ENCODE measurements at regions not wholly inside any gene's neighbourhood (a gene's known extent, or its start where the extent isn't known, plus 50 kb on each side); places are given as distances from the start of the nearest gene placed in this dataset.

DNA sequence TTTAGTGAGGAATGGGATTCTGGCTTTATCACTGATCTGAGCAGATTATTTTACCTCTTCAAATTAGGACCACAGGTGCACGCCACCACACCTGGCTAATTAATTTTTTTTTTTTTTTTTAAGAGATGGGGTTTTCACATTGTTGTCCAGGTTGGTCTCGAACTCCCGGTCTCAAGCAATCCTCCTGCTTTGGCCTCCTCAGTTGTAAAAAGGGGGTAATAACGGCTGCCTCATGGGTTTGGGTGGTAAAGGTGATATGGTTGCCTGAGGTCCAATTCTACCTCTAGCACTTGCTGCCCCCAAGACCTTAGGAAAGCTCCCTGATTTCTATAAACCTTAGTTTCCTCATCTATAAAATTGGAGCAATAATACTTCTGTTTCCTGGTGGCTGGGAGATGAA is 130.7 kb upstream of the HS3ST2 start:
- H3K9ac ChIP-seq = no peak overlapping the region
- H3K4me3 ChIP-seq = no peak overlapping the region
- H3K27ac ChIP-seq = no peak overlapping the region; a peak in 1 of 22 replicates
- no peaks in the 10 kb centered on the region for H3K36me3 ChIP-seq
- H3K4me1 ChIP-seq = peaks cover 0 to 35% (median 0%) of the 10 kb centered on the region in 10 experiments; a peak in 6 of 20 replicates
- peaks cover 13 to 22% (median 20%) of the 10 kb centered on the region in 11 experiments for H3K9me3 ChIP-seq (replicated peaks in 1 of 11)
- no peaks in the 10 kb centered on the region for H4K20me1 ChIP-seq
- TF ChIP-seq Cebpa-rat (IDR thresholded peaks at IDR 0.05) = no peak
- H3K4me2 ChIP-seq = peak overlapping the region in 1 of 11 experiments; percentile 66; a peak in 1 of 22 replicates
- H3K27me3 ChIP-seq = no peaks in the 10 kb centered on the region

DNA sequence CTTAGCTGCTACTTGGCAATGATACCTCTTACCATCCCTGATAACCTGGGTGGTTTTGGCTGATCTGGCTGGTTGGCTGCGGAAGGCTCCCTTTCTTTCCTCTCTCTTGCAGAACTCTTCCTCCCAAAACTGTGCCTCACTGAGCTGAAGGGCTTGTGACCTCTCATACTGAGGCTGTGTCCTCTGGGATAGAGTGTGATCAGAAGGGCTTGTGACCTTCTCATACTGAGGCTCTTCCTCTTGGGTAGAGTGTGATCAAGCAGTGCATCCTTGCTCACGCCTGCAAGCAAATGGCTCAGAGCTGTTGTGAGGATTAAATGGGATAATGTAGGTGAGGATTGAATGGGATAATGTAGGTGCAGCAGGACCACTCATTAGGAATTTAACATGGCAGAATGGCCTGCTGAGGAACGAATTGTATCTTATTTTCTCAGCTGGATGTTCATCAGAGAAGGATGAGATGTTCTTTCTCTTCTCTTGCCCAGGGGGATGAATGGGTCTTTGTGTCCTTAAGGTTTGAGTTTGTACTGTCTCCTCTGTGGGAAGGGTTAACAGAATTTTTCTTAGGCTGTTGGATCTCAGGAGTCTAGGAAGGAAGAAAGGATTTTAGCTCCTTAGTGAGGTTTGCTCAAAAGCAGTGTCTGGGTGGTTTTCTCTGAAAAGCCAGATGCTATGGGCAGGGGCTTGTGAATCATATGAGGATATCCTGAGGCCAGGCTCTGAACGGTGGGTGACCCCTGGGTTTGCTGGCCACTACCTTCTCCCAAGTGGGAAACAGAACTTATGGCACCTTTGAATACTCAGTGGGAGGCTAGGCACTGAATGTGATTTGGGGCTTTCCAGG is 130.0 kb upstream of the HS3ST2 start:
- no peak overlapping the region for H3K4me3 ChIP-seq
- H3K27me3 ChIP-seq = no peaks in the 10 kb centered on the region
- peak overlapping the region in 1 of 11 experiments; percentile 66; a peak in 2 of 22 replicates for H3K4me2 ChIP-seq
- H4K20me1 ChIP-seq = no peaks in the 10 kb centered on the region
- no peak overlapping the region for H3K9ac ChIP-seq
- H3K9me3 ChIP-seq (replicated peaks in 1 of 11) = peaks cover 13 to 22% (median 20%) of the 10 kb centered on the region in 11 experiments
- H3K27ac ChIP-seq = no peak overlapping the region; a peak in 1 of 22 replicates
- H3K4me1 ChIP-seq = peaks cover 0 to 35% (median 0%) of the 10 kb centered on the region in 10 experiments; a peak in 6 of 20 replicates
- no peaks in the 10 kb centered on the region for H3K36me3 ChIP-seq
- no peak for TF ChIP-seq Cebpa-rat (IDR thresholded peaks at IDR 0.05)

DNA sequence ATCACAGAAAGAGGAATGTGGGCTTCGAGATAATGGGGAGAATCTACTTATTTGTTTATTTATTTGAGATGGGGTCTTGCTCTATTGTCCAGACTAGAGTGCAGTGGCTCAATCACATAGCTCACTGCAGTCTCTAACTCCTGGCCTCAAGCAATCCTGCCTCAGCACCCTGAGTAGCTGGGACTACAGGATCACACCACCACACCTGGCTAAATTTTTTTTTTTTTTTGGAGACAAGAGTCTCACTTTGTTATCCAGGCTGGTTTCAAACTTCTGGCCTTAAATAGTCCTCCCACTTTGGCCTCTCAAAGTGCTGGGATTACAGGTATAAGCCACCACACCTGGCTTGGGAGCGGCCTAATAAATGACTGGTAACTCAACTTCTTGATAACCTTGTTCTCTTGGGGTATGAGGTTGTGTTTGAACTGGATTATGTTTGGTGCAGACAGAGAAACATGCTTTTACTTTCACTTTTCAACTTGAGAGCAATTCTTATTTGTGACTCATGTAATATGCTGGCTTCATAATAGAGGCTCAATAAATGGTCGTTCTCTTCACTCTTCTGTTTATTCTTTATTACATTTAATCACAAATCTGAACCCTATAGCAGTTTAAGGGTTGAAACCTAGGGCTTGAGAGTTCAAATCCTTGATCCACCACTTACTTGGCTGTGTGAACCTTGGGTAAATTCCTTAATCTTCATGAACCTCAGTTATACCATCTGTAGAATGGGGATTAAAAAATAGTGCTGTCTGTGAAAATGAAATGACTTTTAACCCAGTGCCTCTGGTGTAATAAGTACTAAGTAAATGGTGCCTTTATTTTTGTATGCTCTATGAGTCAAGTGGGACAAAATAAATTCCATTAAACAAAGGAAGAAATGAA is 129.1 kb upstream of the HS3ST2 start:
- Histone ChIP-seq H3K9me3 (replicated peaks in 1 of 11) (peaks cover 13 to 22% (median 20%) of the 10 kb centered on the region in 11 experiments), H3K4me3 (no peak overlapping the region), H3K36me3 (no peaks in the 10 kb centered on the region), H3K4me1 (peaks cover 0 to 35% (median 0%) of the 10 kb centered on the region in 10 experiments; a peak in 6 of 20 replicates), H3K4me2 (peak overlapping the region in 3 of 11 experiments; percentile 11 to 66 (median 51); a peak in 4 of 22 replicates), H3K27me3 (no peaks in the 10 kb centered on the region), H3K9ac (no peak overlapping the region), H4K20me1 (no peaks in the 10 kb centered on the region), H3K27ac (peak overlapping the region in 1 of 11 experiments; percentile 4; a peak in 1 of 22 replicates)
- TF ChIP-seq Cebpa-rat (IDR thresholded peaks at IDR 0.05) = no peak

DNA sequence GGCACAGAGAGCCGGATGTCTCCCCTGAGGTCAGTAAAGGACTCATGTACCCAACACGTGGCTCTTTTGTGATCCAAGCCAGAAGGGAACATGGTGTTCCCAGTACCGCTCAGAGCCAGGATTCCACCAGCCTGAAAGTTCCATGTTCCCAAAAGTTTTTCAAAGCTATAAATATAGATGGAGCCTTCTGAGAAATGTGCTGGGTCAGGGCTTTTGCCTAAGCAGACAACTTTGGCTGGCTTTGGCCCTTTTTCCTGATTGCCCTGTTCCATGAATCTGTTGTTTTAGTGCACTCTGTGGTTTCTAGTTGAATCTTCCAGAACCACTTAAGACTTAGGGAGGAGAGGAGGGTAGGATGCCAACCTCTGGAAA is 128.5 kb upstream of the HS3ST2 start:
- H3K9me3 ChIP-seq (replicated peaks in 1 of 11) = peaks cover 13 to 23% (median 20%) of the 10 kb centered on the region in 11 experiments
- peaks cover 0 to 35% (median 0%) of the 10 kb centered on the region in 10 experiments; a peak in 6 of 20 replicates for H3K4me1 ChIP-seq
- peak overlapping the region in 3 of 11 experiments; percentile 11 to 66 (median 51); a peak in 5 of 22 replicates for H3K4me2 ChIP-seq
- H4K20me1 ChIP-seq = no peaks in the 10 kb centered on the region
- H3K4me3 ChIP-seq = no peak overlapping the region
- H3K27ac ChIP-seq = peak overlapping the region in 1 of 11 experiments; percentile 4; a peak in 1 of 22 replicates
- no peak overlapping the region for H3K9ac ChIP-seq
- no peak for TF ChIP-seq Cebpa-rat (IDR thresholded peaks at IDR 0.05)
- no peaks in the 10 kb centered on the region for H3K27me3 ChIP-seq
- no peaks in the 10 kb centered on the region for H3K36me3 ChIP-seq

DNA sequence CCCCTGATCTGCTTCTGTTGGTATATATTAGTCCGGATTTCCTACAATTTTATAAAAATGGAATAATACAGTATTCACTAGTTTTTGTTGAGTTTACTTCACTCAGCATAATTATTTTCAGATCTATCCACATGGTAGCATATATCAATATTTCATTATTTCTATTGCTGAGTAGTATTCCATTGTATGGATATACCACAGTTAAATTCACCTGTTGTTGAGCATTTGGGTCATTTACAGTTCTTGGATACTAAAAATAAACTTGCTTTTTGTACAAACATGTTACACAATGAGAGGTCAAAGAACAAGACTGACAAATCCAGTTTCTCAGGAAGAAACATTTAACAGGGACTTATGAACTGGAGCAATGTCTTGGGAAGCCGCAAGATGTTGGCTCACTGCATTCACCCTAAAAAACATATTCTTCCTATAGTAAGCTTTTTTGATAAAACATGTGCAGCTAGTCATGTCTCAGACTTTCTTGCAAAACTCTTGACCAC is 126.9 kb upstream of the HS3ST2 start:
- no peaks in the 10 kb centered on the region for H3K27me3 ChIP-seq
- H3K9ac ChIP-seq = no peak overlapping the region
- no peak overlapping the region for H3K27ac ChIP-seq
- no peak overlapping the region for H3K4me3 ChIP-seq
- peaks cover 13 to 23% (median 20%) of the 10 kb centered on the region in 11 experiments for H3K9me3 ChIP-seq (replicated peaks in 1 of 11)
- no peak for TF ChIP-seq Cebpa-rat (IDR thresholded peaks at IDR 0.05)
- H3K4me2 ChIP-seq = no peak overlapping the region
- peaks cover 0 to 33% (median 0%) of the 10 kb centered on the region in 10 experiments; a peak in 6 of 20 replicates for H3K4me1 ChIP-seq
- H3K36me3 ChIP-seq = no peaks in the 10 kb centered on the region
- no peaks in the 10 kb centered on the region for H4K20me1 ChIP-seq

DNA sequence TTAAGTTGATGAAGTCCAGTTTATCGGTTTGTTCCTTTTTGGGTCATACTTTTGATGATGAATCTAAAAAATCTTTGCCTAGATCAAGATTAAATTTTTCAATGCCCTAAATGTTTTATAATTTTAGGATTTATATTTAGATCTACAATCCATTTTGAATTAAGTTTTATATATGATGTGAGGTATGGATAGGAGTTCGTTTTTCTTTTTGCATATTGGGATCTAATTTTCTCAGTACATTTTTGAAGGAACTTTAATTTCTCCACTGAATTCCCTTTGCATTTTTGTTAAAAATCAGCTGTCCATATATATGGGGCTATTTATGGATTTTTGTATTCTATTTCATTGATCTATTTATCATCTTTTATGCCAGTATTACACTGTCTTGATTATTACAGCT is 125.5 kb upstream of the HS3ST2 start:
- H3K27me3 ChIP-seq = no peaks in the 10 kb centered on the region
- H3K27ac ChIP-seq = no peak overlapping the region
- no peak overlapping the region for H3K4me3 ChIP-seq
- H4K20me1 ChIP-seq = no peaks in the 10 kb centered on the region
- peaks cover 13 to 23% (median 20%) of the 10 kb centered on the region in 11 experiments for H3K9me3 ChIP-seq (replicated peaks in 1 of 11)
- H3K9ac ChIP-seq = no peak overlapping the region
- no peaks in the 10 kb centered on the region for H3K36me3 ChIP-seq
- H3K4me1 ChIP-seq = peaks cover 0 to 34% (median 0%) of the 10 kb centered on the region in 10 experiments; a peak in 6 of 20 replicates
- no peak overlapping the region for H3K4me2 ChIP-seq
- TF ChIP-seq Cebpa-rat (IDR thresholded peaks at IDR 0.05) = no peak

DNA sequence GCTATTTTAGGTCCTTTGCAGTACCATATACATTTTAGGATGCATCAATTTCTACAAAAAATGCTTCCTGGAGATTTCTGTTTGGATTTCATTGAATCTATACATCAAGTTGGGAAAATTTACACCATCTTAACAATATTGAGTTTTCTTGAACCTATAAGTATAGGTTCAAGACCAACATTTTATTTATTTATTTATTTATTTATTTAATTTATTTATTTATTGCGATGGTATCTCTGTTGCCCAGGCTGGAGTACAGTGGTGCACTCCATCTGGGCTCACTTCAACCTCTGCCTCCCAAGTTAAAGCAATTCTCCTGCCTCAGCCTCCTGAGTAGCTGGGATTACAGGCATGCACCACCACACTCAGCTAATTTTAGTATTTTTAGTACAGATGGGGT is 125.0 kb upstream of the HS3ST2 start:
- Histone ChIP-seq H3K9me3 (replicated peaks in 1 of 11) (peaks cover 13 to 23% (median 20%) of the 10 kb centered on the region in 11 experiments), H3K4me2 (no peak overlapping the region), H3K36me3 (no peaks in the 10 kb centered on the region), H3K4me3 (no peak overlapping the region), H3K4me1 (peaks cover 0 to 34% (median 0%) of the 10 kb centered on the region in 10 experiments; a peak in 6 of 20 replicates), H4K20me1 (no peaks in the 10 kb centered on the region), H3K27me3 (no peaks in the 10 kb centered on the region), H3K9ac (no peak overlapping the region), H3K27ac (no peak overlapping the region)
- TF ChIP-seq Cebpa-rat (IDR thresholded peaks at IDR 0.05) = no peak

DNA sequence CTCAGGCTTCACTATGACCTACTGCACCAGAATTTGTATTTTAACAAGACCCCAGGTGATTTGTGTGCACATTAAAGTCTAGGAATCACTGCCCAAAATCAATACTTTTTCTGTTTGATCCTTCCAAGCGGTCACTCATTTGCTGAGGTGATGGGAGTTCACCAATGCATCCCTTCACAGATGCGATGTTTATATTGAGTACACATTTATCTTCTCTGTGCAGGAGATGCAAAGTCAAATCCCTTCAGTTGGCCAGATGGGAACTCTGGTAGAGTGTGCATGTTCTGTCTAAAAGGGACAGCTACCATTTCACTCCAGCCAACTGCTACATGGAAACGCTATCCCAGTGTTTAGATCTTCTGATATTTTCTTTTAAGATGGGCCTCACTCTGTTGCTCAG is 122.6 kb upstream of the HS3ST2 start:
- Histone ChIP-seq H3K4me1 (peaks cover 0 to 12% (median 0%) of the 10 kb centered on the region in 10 experiments; a peak in 4 of 20 replicates), H4K20me1 (no peaks in the 10 kb centered on the region), H3K9ac (no peak overlapping the region), H3K36me3 (no peaks in the 10 kb centered on the region), H3K4me3 (no peak overlapping the region), H3K27me3 (no peaks in the 10 kb centered on the region), H3K27ac (no peak overlapping the region), H3K9me3 (replicated peaks in 1 of 11) (peaks cover 13 to 20% (median 17%) of the 10 kb centered on the region in 11 experiments), H3K4me2 (no peak overlapping the region)
- no peak for TF ChIP-seq Cebpa-rat (IDR thresholded peaks at IDR 0.05)
